ENCODE measurements at regions not wholly inside any gene's neighbourhood (a gene's known extent, or its start where the extent isn't known, plus 50 kb on each side); places are given as distances from the start of the nearest gene placed in this dataset.

DNA sequence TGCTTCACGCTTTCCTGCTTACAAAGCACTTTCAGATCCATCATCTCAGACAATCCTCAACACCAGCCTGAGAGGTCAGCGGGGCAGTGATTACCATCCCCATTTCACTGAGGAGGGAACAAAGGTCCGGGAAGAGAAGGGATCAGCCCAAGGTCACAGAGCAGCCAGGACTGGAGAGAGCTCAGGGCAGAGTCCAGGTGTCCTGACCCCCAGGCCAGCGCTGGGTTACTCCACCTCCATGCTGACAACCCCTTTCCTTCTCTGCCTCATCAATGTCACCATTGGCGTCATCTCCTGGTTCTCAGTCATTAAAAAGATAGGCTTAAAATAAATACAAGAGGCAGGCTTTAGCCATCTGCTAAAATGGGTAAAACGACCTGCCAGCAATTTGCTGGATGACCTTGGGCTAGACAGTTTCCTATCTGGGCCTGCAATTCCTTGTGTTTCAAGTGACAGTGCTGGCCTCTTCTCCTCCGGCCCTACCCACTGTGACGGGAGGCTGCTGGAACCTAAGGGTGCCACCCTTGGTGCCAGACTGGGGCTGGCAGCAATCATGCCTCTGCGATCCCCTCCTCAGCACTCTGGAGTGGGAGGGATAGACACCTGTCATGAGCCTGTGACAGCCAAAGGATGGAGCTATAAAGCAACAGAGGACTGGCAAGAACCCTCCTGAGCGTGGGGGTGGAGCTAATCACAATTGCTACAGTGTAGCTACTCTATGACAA is 79.5 kb upstream of the CCL1 start:
- no peaks in the 10 kb centered on the region for H3K9me2 ChIP-seq (ENCODE audit: insufficient read depth)
- no peak overlapping the region for H3K4me2 ChIP-seq
- intact Hi-C loops (cut with micrococcal nuclease; ENCODE audit: unreplicated experiment), result no loop called here
- H2AFZ ChIP-seq, result no peak overlapping the region
- no peaks in the 10 kb centered on the region for H3F3A ChIP-seq (ENCODE audit: insufficient read depth, low read depth)
- H3K27ac ChIP-seq, result no peak overlapping the region
- CTCF ChIA-PET, result no interaction called here
- TF ChIP-seq EZH2 (IDR thresholded peaks at IDR 0.05; ENCODE audit: low read depth), result no peak
- TF ChIP-seq, protein P1, sequence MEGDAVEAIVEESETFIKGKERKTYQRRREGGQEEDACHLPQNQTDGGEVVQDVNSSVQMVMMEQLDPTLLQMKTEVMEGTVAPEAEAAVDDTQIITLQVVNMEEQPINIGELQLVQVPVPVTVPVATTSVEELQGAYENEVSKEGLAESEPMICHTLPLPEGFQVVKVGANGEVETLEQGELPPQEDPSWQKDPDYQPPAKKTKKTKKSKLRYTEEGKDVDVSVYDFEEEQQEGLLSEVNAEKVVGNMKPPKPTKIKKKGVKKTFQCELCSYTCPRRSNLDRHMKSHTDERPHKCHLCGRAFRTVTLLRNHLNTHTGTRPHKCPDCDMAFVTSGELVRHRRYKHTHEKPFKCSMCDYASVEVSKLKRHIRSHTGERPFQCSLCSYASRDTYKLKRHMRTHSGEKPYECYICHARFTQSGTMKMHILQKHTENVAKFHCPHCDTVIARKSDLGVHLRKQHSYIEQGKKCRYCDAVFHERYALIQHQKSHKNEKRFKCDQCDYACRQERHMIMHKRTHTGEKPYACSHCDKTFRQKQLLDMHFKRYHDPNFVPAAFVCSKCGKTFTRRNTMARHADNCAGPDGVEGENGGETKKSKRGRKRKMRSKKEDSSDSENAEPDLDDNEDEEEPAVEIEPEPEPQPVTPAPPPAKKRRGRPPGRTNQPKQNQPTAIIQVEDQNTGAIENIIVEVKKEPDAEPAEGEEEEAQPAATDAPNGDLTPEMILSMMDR (conservative IDR thresholded peaks at IDR 0.05), result no peak
- H3K9me3 ChIP-seq (ENCODE audit: insufficient read depth, low read depth), result no peaks in the 10 kb centered on the region
- BruUV-seq (replicated peaks), result no TSS peak
- no peaks in the 10 kb centered on the region for H3K4me1 ChIP-seq (replicated peaks; ENCODE audit: insufficient read depth)
- peaks cover 56% of the 10 kb centered on the region for H3K27me3 ChIP-seq (ENCODE audit: insufficient read depth, low read depth)
- no peaks in the 10 kb centered on the region for H3K36me3 ChIP-seq (ENCODE audit: low read depth)
- no peak overlapping the region for H3K4me3 ChIP-seq
- DNase-seq, result no peak
- POLR2A ChIA-PET (ENCODE audit: unreplicated experiment), result no interaction called here
- H4K20me1 ChIP-seq (ENCODE audit: insufficient read depth), result no peaks in the 10 kb centered on the region
- H3K79me2 ChIP-seq (ENCODE audit: low read depth), result no peaks in the 10 kb centered on the region

DNA sequence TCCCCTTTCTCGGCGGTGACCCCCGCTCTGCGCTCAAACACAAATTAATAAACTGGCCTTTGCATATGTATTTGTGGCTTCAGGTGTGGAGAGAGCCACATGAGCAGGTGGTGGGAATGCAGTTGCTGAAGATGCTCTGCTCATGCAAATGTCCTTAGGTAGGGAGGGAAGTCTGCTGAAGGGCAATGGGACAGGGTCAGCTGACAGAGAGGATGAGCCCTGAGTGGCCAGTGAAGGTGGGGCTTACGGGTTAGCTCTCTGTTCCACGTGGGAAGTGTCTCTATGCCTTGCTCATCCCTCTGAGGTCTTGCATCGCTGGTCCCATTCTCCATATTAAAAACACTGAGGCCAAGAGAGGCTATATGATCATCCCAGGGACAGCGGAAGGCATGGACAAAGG is 74.2 kb upstream of the CCL1 start:
- Histone ChIP-seq H3K36me3 (ENCODE audit: low read depth) (no peaks in the 10 kb centered on the region), H3K27me3 (ENCODE audit: insufficient read depth, low read depth) (peaks cover 85% of the 10 kb centered on the region), H4K20me1 (ENCODE audit: insufficient read depth) (no peaks in the 10 kb centered on the region), H3K27ac (no peak overlapping the region), H3K9me2 (ENCODE audit: insufficient read depth) (no peaks in the 10 kb centered on the region), H3K4me2 (no peak overlapping the region), H3K9me3 (ENCODE audit: insufficient read depth, low read depth) (no peaks in the 10 kb centered on the region), H3K4me1 (replicated peaks; ENCODE audit: insufficient read depth) (no peaks in the 10 kb centered on the region), H3K79me2 (ENCODE audit: low read depth) (no peaks in the 10 kb centered on the region), H2AFZ (no peak overlapping the region), H3F3A (ENCODE audit: insufficient read depth, low read depth) (no peaks in the 10 kb centered on the region), H3K4me3 (no peak overlapping the region)
- no TSS peak for BruUV-seq (replicated peaks)
- POLR2A ChIA-PET (ENCODE audit: unreplicated experiment), result no interaction called here
- TF ChIP-seq, protein P1 (conservative IDR thresholded peaks at IDR 0.05), result no peak
- TF ChIP-seq EZH2 (IDR thresholded peaks at IDR 0.05; ENCODE audit: low read depth), result no peak
- CTCF ChIA-PET, result no interaction called here
- intact Hi-C loops (cut with micrococcal nuclease; ENCODE audit: unreplicated experiment), result no loop called here
- no peak for DNase-seq

DNA sequence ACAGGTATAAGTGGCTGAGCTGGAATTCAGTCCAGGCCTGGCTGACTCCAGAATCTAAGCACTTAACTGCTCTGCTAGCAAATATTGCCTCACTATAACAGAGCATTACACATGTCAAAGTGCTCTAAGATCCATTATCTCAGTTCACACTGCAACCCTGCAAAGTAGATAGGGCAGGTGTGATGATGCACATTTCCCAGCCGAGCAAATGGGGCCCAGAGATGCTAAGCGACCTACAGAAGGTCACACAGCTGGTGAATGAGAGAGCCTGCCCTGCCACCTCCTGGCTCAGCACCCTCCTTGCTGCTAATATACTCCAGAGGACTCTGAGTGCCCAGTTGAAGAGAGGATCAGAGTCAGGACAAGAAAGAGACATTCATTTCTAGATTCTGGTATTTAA is 73.6 kb upstream of the CCL1 start:
- H3K36me3 ChIP-seq (ENCODE audit: low read depth), result no peaks in the 10 kb centered on the region
- no TSS peak for BruUV-seq (replicated peaks)
- H2AFZ ChIP-seq, result no peak overlapping the region
- intact Hi-C loops (cut with micrococcal nuclease; ENCODE audit: unreplicated experiment), result no loop called here
- DNase-seq, result no peak
- no peaks in the 10 kb centered on the region for H3K9me3 ChIP-seq (ENCODE audit: insufficient read depth, low read depth)
- H3K9me2 ChIP-seq (ENCODE audit: insufficient read depth), result no peaks in the 10 kb centered on the region
- CTCF ChIA-PET, result no interaction called here
- no peak overlapping the region for H3K4me3 ChIP-seq
- no peak overlapping the region for H3K27ac ChIP-seq
- H3K4me2 ChIP-seq, result no peak overlapping the region
- H3K4me1 ChIP-seq (replicated peaks; ENCODE audit: insufficient read depth), result no peaks in the 10 kb centered on the region
- TF ChIP-seq, protein P1 (conservative IDR thresholded peaks at IDR 0.05), result no peak
- no peak for TF ChIP-seq EZH2 (IDR thresholded peaks at IDR 0.05; ENCODE audit: low read depth)
- no peaks in the 10 kb centered on the region for H3K79me2 ChIP-seq (ENCODE audit: low read depth)
- POLR2A ChIA-PET (ENCODE audit: unreplicated experiment), result no interaction called here
- no peaks in the 10 kb centered on the region for H4K20me1 ChIP-seq (ENCODE audit: insufficient read depth)
- H3F3A ChIP-seq (ENCODE audit: insufficient read depth, low read depth), result no peaks in the 10 kb centered on the region
- H3K27me3 ChIP-seq (ENCODE audit: insufficient read depth, low read depth), result peaks cover 85% of the 10 kb centered on the region

Data from PC-9 (cell line).